Tibial nerve (tissue), 3 donors: ENCODE measurements at regions not wholly inside any gene's neighbourhood (a gene's known extent, or its start where the extent isn't known, plus 50 kb on each side); places are given as distances from the start of the nearest gene placed in this dataset.

Source experiments
- CTCF ChIP-seq, 5 experiments: fragments of 200-600 bp in 3 of 5; fragments of 450-650 bp in 2 of 5; sonication (generic) in 3 of 5; IDR thresholded peaks; one replicate each; pipeline ENCODE4 v1.5.1; 2016 to 2019; ENCODE audit warnings: antibody characterized with exemption in 5 of 5, mild to moderate bottlenecking in 3 of 5, moderate library complexity in 2 of 5
- POLR2A ChIP-seq, 2 donors: fragments of 450-650 bp; IDR thresholded peaks; one replicate each; pipeline ENCODE4 v1.6.1; 2017; ENCODE audit warnings: antibody characterized with exemption in 2 of 2, mild to moderate bottlenecking in 2 of 2, moderate library complexity in 2 of 2

GRCh38 chr2:83860320-83860719, 598.8 kb downstream of the SUCLG1 start:
- no peak for TF ChIP-seq CTCF (IDR thresholded peaks at IDR 0.05)
- no peak for TF ChIP-seq POLR2A (IDR thresholded peaks at IDR 0.05)
